DMS 273 treated with DMSO at 0.1 percent for 48 hours (cell line): ENCODE measurements at regions not wholly inside any gene's neighbourhood (a gene's known extent, or its start where the extent isn't known, plus 50 kb on each side); places are given as distances from the start of the nearest gene placed in this dataset.
"Not testable (repeated sequence)": the region's sequence is repeated elsewhere in the genome, so short reads cannot be mapped to it uniquely, and the experiment has no call there.

ENCODE experiments used
- DNase-seq: peaks from one replicate; lab custom pipeline; 2025; lab: John Stamatoyannopoulos, UW

GRCh38 chr12:46711756-46712155 lies 114.0 kb downstream of the SLC38A4 start:
- DNase-seq, result no peak

GRCh38 chr12:46710125-46710743 lies 115.6 kb downstream of the SLC38A4 start:
- no peak for DNase-seq

- DNase-seq, result no peak
These were observed 123.0 kb downstream of the SLC38A4 start for GRCh38 chr12:46702581-46703344.

GRCh38 chr12:46701356-46701755 lies 124.4 kb downstream of the SLC38A4 start:
- no peak for DNase-seq

- no peak for DNase-seq
These were observed 125.8 kb downstream of the SLC38A4 start for GRCh38 chr12:46699986-46700385.

GRCh38 chr12:46698003-46698402 lies 127.8 kb downstream of the SLC38A4 start:
- DNase-seq, result no peak

- no peak for DNase-seq
These were observed 132.3 kb downstream of the SLC38A4 start for GRCh38 chr12:46693518-46693917.

- DNase-seq, result no peak
These were observed 132.8 kb downstream of the SLC38A4 start for GRCh38 chr12:46693034-46693433.

GRCh38 chr12:46692606-46693005 lies 133.2 kb downstream of the SLC38A4 start:
- no peak for DNase-seq

GRCh38 chr12:46686267-46686942 lies 139.4 kb downstream of the SLC38A4 start:
- no peak for DNase-seq

GRCh38 chr12:46684243-46684642 lies 141.6 kb downstream of the SLC38A4 start:
- not testable (repeated sequence) for DNase-seq

- DNase-seq, result no peak
These were observed 143.6 kb downstream of the SLC38A4 start for GRCh38 chr12:46682148-46682547.

GRCh38 chr12:46680506-46680905 lies 145.3 kb downstream of the SLC38A4 start:
- DNase-seq, result no peak

GRCh38 chr12:46679754-46680153 lies 146.0 kb downstream of the SLC38A4 start:
- no peak for DNase-seq

GRCh38 chr12:46678426-46678825 lies 147.4 kb downstream of the SLC38A4 start:
- DNase-seq, result no peak

- no peak for DNase-seq
These were observed 148.0 kb downstream of the SLC38A4 start for GRCh38 chr12:46677749-46678148.

- DNase-seq, result no peak
These were observed 148.8 kb downstream of the SLC38A4 start for GRCh38 chr12:46676797-46677520.

GRCh38 chr12:46676396-46676795 lies 149.4 kb downstream of the SLC38A4 start:
- no peak for DNase-seq

- no peak for DNase-seq
These were observed 150.1 kb downstream of the SLC38A4 start for GRCh38 chr12:46675736-46676135.

GRCh38 chr12:46674800-46675199 lies 151.0 kb downstream of the SLC38A4 start:
- DNase-seq, result no peak

- DNase-seq, result no peak
These were observed 151.7 kb downstream of the SLC38A4 start for GRCh38 chr12:46674129-46674528.

GRCh38 chr12:46671102-46671501 lies 154.7 kb downstream of the SLC38A4 start:
- DNase-seq, result no peak
